Liver (tissue), 8 donors: ENCODE measurements at regions not wholly inside any gene's neighbourhood (a gene's known extent, or its start where the extent isn't known, plus 50 kb on each side); places are given as distances from the start of the nearest gene placed in this dataset.

Source experiments
- DNase-seq: peaks from one replicate; pipeline ENCODE4 v3.0.0-alpha.2; 2017; ENCODE audit warnings: low spot score
- H3K27ac ChIP-seq, 2 donors: one replicate each; pipeline ENCODE4 v1.7.0; 2013; ENCODE audit warnings: inconsistent platforms in 2 of 2, low read length in 2 of 2, control low read depth in 1 of 2, low read depth in 1 of 2, mild to moderate bottlenecking in 1 of 2
- H3K27me3 ChIP-seq, 4 donors: one replicate each; pipeline versions ENCODE4 v1.6.1 to v1.7.0; 2013; ENCODE audit warnings: low read length in 3 of 4, inconsistent platforms in 1 of 4, mild to moderate bottlenecking in 1 of 4, moderate library complexity in 1 of 4; ENCODE audit not compliant: control insufficient read depth in 4 of 4, insufficient read depth in 4 of 4
- H3K36me3 ChIP-seq, 4 donors: one replicate each; pipeline versions ENCODE4 v1.6.1 to v1.7.0; 2013; ENCODE audit warnings: low read length in 3 of 4, mild to moderate bottlenecking in 3 of 4, low read depth in 1 of 4, moderate library complexity in 1 of 4; ENCODE audit not compliant: control insufficient read depth in 4 of 4, insufficient read depth in 3 of 4
- H3K4me1 ChIP-seq, 4 donors: one replicate each; pipeline versions ENCODE4 v1.6.1 to v1.7.0; 2013; ENCODE audit warnings: low read length in 3 of 4, mild to moderate bottlenecking in 3 of 4, moderate library complexity in 1 of 4; ENCODE audit not compliant: control insufficient read depth in 4 of 4, insufficient read depth in 4 of 4
- H3K4me3 ChIP-seq, 3 donors: one replicate each; pipeline versions ENCODE4 v1.6.1 to v1.7.0; 2013; ENCODE audit warnings: low read length in 3 of 3, control low read depth in 1 of 3, low read depth in 1 of 3, mild to moderate bottlenecking in 1 of 3
- H3K9ac ChIP-seq, 2 donors: one replicate each; pipeline ENCODE4 v1.7.0; 2013; ENCODE audit warnings: low read length in 2 of 2, mild to moderate bottlenecking in 2 of 2, moderate library complexity in 2 of 2, control low read depth in 1 of 2, low read depth in 1 of 2
- H3K9me3 ChIP-seq, 4 donors: one replicate each; pipeline versions ENCODE4 v1.6.1 to v1.7.0; 2013; ENCODE audit warnings: low read length in 3 of 4; ENCODE audit not compliant: control insufficient read depth in 4 of 4
- ATF3 ChIP-seq: IDR thresholded peaks from 2 replicates; pipeline ENCODE4 v1.6.1; 2016; ENCODE audit warnings: antibody characterized with exemption
- CTCF ChIP-seq: fragments of 150-350 bp; IDR thresholded peaks from 2 replicates; pipeline ENCODE4 v1.5.1; 2017; ENCODE audit warnings: improper control_type of control experiment, low read depth, low read length; ENCODE audit not compliant: missing input control
- EGR1 ChIP-seq, 2 donors: IDR thresholded peaks; 2 replicates each; pipeline ENCODE4 v1.6.1; 2016 to 2018; ENCODE audit warnings: antibody characterized with exemption in 2 of 2, low read depth in 2 of 2
- FOXA1 ChIP-seq: IDR thresholded peaks from 2 replicates; pipeline ENCODE4 v1.6.1; 2016; ENCODE audit warnings: antibody characterized with exemption
- FOXA2 ChIP-seq: IDR thresholded peaks from 2 replicates; pipeline ENCODE4 v1.6.1; 2016; ENCODE audit warnings: antibody characterized with exemption
- GABPA ChIP-seq, 2 donors: IDR thresholded peaks in 1 of 2; conservative IDR thresholded peaks in 1 of 2; 2 replicates each; pipeline ENCODE4 v1.6.1; 2016; ENCODE audit warnings: antibody characterized with exemption in 2 of 2, mild to moderate bottlenecking in 1 of 2, moderate library complexity in 1 of 2
- HNF4A ChIP-seq, 2 donors: conservative IDR thresholded peaks; 2 replicates each; pipeline ENCODE4 v1.6.1; 2016; ENCODE audit warnings: antibody characterized with exemption in 2 of 2, mild to moderate bottlenecking in 2 of 2
- HNF4G ChIP-seq: IDR thresholded peaks from 2 replicates; pipeline ENCODE4 v1.6.1; 2016; ENCODE audit warnings: antibody characterized with exemption
- JUND ChIP-seq, 2 donors: IDR thresholded peaks; 2 replicates each; pipeline ENCODE4 v1.6.1; 2016; ENCODE audit warnings: antibody characterized with exemption in 2 of 2
- MAX ChIP-seq: IDR thresholded peaks from 2 replicates; pipeline ENCODE4 v1.6.1; 2016; ENCODE audit warnings: antibody characterized with exemption
- NR2F2 ChIP-seq: IDR thresholded peaks from 2 replicates; pipeline ENCODE4 v1.6.1; 2016; ENCODE audit warnings: antibody characterized with exemption
- RAD21 ChIP-seq, 2 donors: IDR thresholded peaks; 2 replicates each; pipeline ENCODE4 v1.6.1; 2016; ENCODE audit warnings: antibody characterized with exemption in 2 of 2, mild to moderate bottlenecking in 2 of 2
- RXRA ChIP-seq, 2 donors: IDR thresholded peaks; 2 replicates each; pipeline ENCODE4 v1.6.1; 2017 to 2018; ENCODE audit warnings: antibody characterized with exemption in 2 of 2, mild to moderate bottlenecking in 1 of 2
- SP1 ChIP-seq: IDR thresholded peaks from 2 replicates; pipeline ENCODE4 v1.6.1; 2018; ENCODE audit warnings: antibody characterized with exemption, mild to moderate bottlenecking
- TAF1 ChIP-seq: conservative IDR thresholded peaks from 2 replicates; pipeline ENCODE4 v1.6.1; 2016; ENCODE audit warnings: antibody characterized with exemption, mild to moderate bottlenecking
- YY1 ChIP-seq: IDR thresholded peaks from 2 replicates; pipeline ENCODE4 v1.6.1; 2016; ENCODE audit warnings: antibody characterized with exemption, mild to moderate bottlenecking
- ZBTB33 ChIP-seq: IDR thresholded peaks from 2 replicates; pipeline ENCODE4 v1.6.1; 2016; ENCODE audit warnings: antibody characterized with exemption
- WGBS: extraction: QIAGEN DNeasy Blood & Tissue Kit; methylation state at CpG from one replicate; pipeline ENCODE4 v1.1.7; 2013; 5-methylcytosine and 5-hydroxymethylcytosine counted together
- donor health status: healthy.
- donor health status: healthy.
- donor health status: healthy.
- donor health status: healthy.
- donor health status: healthy.

- no peak overlapping the region for H3K9ac ChIP-seq
- no peak overlapping the region for H3K27ac ChIP-seq
- H3K4me3 ChIP-seq: no peak overlapping the region
- no peaks in the 10 kb centered on the region for H3K27me3 ChIP-seq
- H3K36me3 ChIP-seq: no peaks in the 10 kb centered on the region
- WGBS: 92% methylated on average over 1 of the region's 1 CpG
- TF ChIP-seq EGR1 (IDR thresholded peaks at IDR 0.05; ENCODE audit: low read depth in 2 of 2): no peak
- TF ChIP-seq SP1: no peak
- TF ChIP-seq GABPA (IDR thresholded peaks at IDR 0.05 in 1 of 2, conservative IDR thresholded peaks at IDR 0.05 in 1 of 2): no peak
- no peak for TF ChIP-seq FOXA2
- TF ChIP-seq RAD21 (IDR thresholded peaks at IDR 0.05): no peak
- TF ChIP-seq ATF3: no peak
- TF ChIP-seq TAF1: no peak
- no peak for TF ChIP-seq HNF4A (conservative IDR thresholded peaks at IDR 0.05)
- no peak for TF ChIP-seq JUND (IDR thresholded peaks at IDR 0.05)
- TF ChIP-seq MAX: no peak
- no peak for TF ChIP-seq FOXA1
- TF ChIP-seq RXRA (IDR thresholded peaks at IDR 0.05): no peak
- TF ChIP-seq HNF4G: no peak
- no peak for TF ChIP-seq CTCF
- TF ChIP-seq NR2F2: no peak
- H3K4me1 ChIP-seq: no peaks in the 10 kb centered on the region
- no peaks in the 10 kb centered on the region for H3K9me3 ChIP-seq
- DNase-seq: no peak
These were observed 106.9 kb upstream of the TLE3 start for GRCh38 chr15:70204652-70205051.

- Histone ChIP-seq H3K27me3 (no peaks in the 10 kb centered on the region), H3K9ac (no peak overlapping the region), H3K9me3 (no peaks in the 10 kb centered on the region), H3K27ac (no peak overlapping the region), H3K4me1 (no peaks in the 10 kb centered on the region), H3K36me3 (no peaks in the 10 kb centered on the region), H3K4me3 (no peak overlapping the region)
- TF ChIP-seq GABPA (IDR thresholded peaks at IDR 0.05 in 1 of 2, conservative IDR thresholded peaks at IDR 0.05 in 1 of 2) (no peak), ATF3 (no peak), SP1 (no peak), FOXA1 (no peak), MAX (no peak)
- 94% methylated on average over 8 of the region's 8 CpGs for WGBS
- DNase-seq: no peak
These were observed 106.4 kb upstream of the TLE3 start for GRCh38 chr15:70203981-70204560.

- no peak for DNase-seq
- Histone ChIP-seq H3K4me1 (peaks cover under 1 to 9% (median 6%) of the 10 kb centered on the region in 4 donors), H3K9ac (no peak overlapping the region), H3K9me3 (no peaks in the 10 kb centered on the region), H3K27ac (no peak overlapping the region), H3K4me3 (no peak overlapping the region), H3K27me3 (no peaks in the 10 kb centered on the region), H3K36me3 (no peaks in the 10 kb centered on the region)
- WGBS: 87% methylated on average over 2 of the region's 2 CpGs
- TF ChIP-seq TAF1 (no peak), FOXA1 (no peak), CTCF (no peak), NR2F2 (no peak), SP1 (no peak), ZBTB33 (no peak), YY1 (no peak), EGR1 (IDR thresholded peaks at IDR 0.05; ENCODE audit: low read depth in 2 of 2) (no peak), JUND (IDR thresholded peaks at IDR 0.05) (no peak), GABPA (IDR thresholded peaks at IDR 0.05 in 1 of 2, conservative IDR thresholded peaks at IDR 0.05 in 1 of 2) (no peak)
These were observed 105.0 kb upstream of the TLE3 start for GRCh38 chr15:70202756-70203155.
